ENCODE measurements at regions not wholly inside any gene's neighbourhood (a gene's known extent, or its start where the extent isn't known, plus 50 kb on each side); places are given as distances from the start of the nearest gene placed in this dataset.

DNA sequence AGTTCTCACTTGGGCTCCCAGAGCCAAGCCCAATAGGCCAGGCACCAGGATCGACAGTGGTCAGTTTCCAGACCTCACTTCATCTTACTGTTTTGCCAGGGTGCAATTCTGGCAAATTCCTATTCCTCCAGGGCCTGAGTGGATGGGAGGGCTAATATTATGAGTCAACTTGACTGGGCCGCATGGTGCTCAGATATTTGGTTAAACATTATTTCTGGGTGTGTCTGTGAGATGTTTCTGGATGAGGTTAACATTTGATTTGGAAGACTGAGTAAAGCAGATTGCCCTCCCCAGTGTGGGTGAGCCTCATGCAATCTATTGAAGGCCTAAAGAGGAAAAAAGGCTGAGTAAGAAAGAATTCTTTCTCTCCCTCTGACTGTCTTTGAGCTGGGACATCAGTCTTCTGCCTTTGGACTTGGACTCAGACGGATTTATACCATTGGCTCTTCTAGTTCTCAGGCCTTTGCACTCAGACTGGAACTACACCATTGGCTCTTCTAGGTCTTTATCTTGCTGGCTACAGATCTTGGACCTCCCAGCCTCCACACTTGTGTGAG is 132.9 kb upstream of the ZBED5 start:
- TF ChIP-seq, protein P1, sequence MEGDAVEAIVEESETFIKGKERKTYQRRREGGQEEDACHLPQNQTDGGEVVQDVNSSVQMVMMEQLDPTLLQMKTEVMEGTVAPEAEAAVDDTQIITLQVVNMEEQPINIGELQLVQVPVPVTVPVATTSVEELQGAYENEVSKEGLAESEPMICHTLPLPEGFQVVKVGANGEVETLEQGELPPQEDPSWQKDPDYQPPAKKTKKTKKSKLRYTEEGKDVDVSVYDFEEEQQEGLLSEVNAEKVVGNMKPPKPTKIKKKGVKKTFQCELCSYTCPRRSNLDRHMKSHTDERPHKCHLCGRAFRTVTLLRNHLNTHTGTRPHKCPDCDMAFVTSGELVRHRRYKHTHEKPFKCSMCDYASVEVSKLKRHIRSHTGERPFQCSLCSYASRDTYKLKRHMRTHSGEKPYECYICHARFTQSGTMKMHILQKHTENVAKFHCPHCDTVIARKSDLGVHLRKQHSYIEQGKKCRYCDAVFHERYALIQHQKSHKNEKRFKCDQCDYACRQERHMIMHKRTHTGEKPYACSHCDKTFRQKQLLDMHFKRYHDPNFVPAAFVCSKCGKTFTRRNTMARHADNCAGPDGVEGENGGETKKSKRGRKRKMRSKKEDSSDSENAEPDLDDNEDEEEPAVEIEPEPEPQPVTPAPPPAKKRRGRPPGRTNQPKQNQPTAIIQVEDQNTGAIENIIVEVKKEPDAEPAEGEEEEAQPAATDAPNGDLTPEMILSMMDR (IDR thresholded peaks at IDR 0.05; ENCODE audit: control extremely low read depth in 1 of 3, insufficient read depth in 1 of 3, low read depth in 1 of 3, low read length in 3 of 3), result no peak
- TF ChIP-seq JUN (IDR thresholded peaks at IDR 0.05; ENCODE audit: low read depth, low read length) (no peak), HDAC2 (IDR thresholded peaks at IDR 0.05; ENCODE audit: borderline replicate concordance in 1 of 2, low read depth in 2 of 2, low read length in 2 of 2) (no peak), CHD1 (IDR thresholded peaks at IDR 0.05; ENCODE audit: low read depth, low read length) (no peak), POLR2AphosphoS5 (IDR thresholded peaks at IDR 0.05; ENCODE audit: low read depth, low read length) (no peak), GABPA (IDR thresholded peaks at IDR 0.05; ENCODE audit: borderline replicate concordance, insufficient read depth, low read length) (no peak), RFX5 (IDR thresholded peaks at IDR 0.05; ENCODE audit: borderline replicate concordance, low read depth, low read length) (no peak), CBX8 (IDR thresholded peaks at IDR 0.05; ENCODE audit: borderline replicate concordance, low read depth, low read length) (no peak), POLR2A (IDR thresholded peaks at IDR 0.05; ENCODE audit: control extremely low read depth in 1 of 2, low read depth in 2 of 2, low read length in 2 of 2) (no peak), SUZ12 (IDR thresholded peaks at IDR 0.05; ENCODE audit: low read length) (no peak), EP300 (IDR thresholded peaks at IDR 0.05; ENCODE audit: borderline replicate concordance in 1 of 2, low read depth in 2 of 2, low read length in 2 of 2) (no peak), CHD2 (IDR thresholded peaks at IDR 0.05; ENCODE audit: low read length) (no peak)
- TF ChIP-seq, protein P2, sequence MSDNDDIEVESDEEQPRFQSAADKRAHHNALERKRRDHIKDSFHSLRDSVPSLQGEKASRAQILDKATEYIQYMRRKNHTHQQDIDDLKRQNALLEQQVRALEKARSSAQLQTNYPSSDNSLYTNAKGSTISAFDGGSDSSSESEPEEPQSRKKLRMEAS (IDR thresholded peaks at IDR 0.05), result no peak
- TF ChIP-seq, protein P3, sequence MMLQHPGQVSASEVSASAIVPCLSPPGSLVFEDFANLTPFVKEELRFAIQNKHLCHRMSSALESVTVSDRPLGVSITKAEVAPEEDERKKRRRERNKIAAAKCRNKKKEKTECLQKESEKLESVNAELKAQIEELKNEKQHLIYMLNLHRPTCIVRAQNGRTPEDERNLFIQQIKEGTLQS (IDR thresholded peaks at IDR 0.05; ENCODE audit: insufficient read depth, low read depth, low read length), result no peak

Data from H1 (cell line).